GM23338 (cell line): ENCODE measurements at regions not wholly inside any gene's neighbourhood (a gene's known extent, or its start where the extent isn't known, plus 50 kb on each side); places are given as distances from the start of the nearest gene placed in this dataset.
A peak's percentile ranks its signal among the peaks of the same experiment; 100 is the strongest.
"Not testable (repeated sequence)": the region's sequence is repeated elsewhere in the genome, so short reads cannot be mapped to it uniquely, and the experiment has no call there.

ENCODE experiments used
- ATAC-seq: fragments of 200-7000 bp; cut with Tn5 transposase; 3 replicates; pipeline ENCODE4 v1.9.1; 2020
- DNase-seq: peaks from one replicate; pipeline ENCODE4 v3.0.0-alpha.2; 2015; ENCODE audit warnings: low spot score
- H2AFZ ChIP-seq: fragments of 200-600 bp; sonication (generic); 2 replicates; pipeline ENCODE4 v1.8.0; 2016; ENCODE audit warnings: antibody characterized with exemption, mild to moderate bottlenecking, moderate library complexity
- H3F3A ChIP-seq: fragments of 200-600 bp; sonication (generic); replicated peaks from 2 replicates; pipeline ENCODE4 v1.8.0; 2017; ENCODE audit warnings: antibody characterized with exemption, mixed run types, low read depth
- H3K27ac ChIP-seq: fragments of 200-600 bp; sonication (generic); 2 replicates; pipeline ENCODE4 v1.6.1; 2016; ENCODE audit warnings: low read depth
- H3K27me3 ChIP-seq: fragments of 200-600 bp; sonication (generic); 2 replicates; pipeline ENCODE4 v1.8.0; 2016; ENCODE audit warnings: mild to moderate bottlenecking, mixed run types, moderate library complexity; ENCODE audit not compliant: insufficient read depth
- H3K36me3 ChIP-seq: fragments of 200-600 bp; sonication (generic); 2 replicates; pipeline ENCODE4 v1.8.0; 2016; ENCODE audit warnings: mild to moderate bottlenecking; ENCODE audit not compliant: insufficient read depth
- H3K4me1 ChIP-seq: fragments of 200-600 bp; sonication (generic); 2 replicates; pipeline ENCODE4 v1.8.0; 2016; ENCODE audit warnings: mild to moderate bottlenecking, moderate library complexity; ENCODE audit not compliant: insufficient read depth
- H3K4me2 ChIP-seq: fragments of 200-600 bp; sonication (generic); 2 replicates; pipeline ENCODE4 v1.7.1; 2017; ENCODE audit warnings: mixed run types
- H3K4me3 ChIP-seq: fragments of 200-600 bp; sonication (generic); 2 replicates; pipeline ENCODE4 v1.6.1; 2016; ENCODE audit warnings: mixed run types
- H3K79me2 ChIP-seq: fragments of 200-600 bp; sonication (generic); replicated peaks from 2 replicates; pipeline ENCODE4 v1.8.0; 2017; ENCODE audit warnings: mild to moderate bottlenecking; ENCODE audit not compliant: insufficient read depth
- H3K9me2 ChIP-seq: fragments of 200-600 bp; sonication (generic); 2 replicates; pipeline ENCODE4 v1.8.0; 2017; ENCODE audit not compliant: insufficient read depth
- H4K20me1 ChIP-seq: fragments of 200-600 bp; sonication (generic); replicated peaks from 2 replicates; pipeline ENCODE4 v1.8.0; 2017; ENCODE audit warnings: mild to moderate bottlenecking; ENCODE audit not compliant: insufficient read depth
- H3K27ac Mint-ChIP-seq: 2 replicates; pipeline ENCODE4 v1.8.0; 2020; ENCODE audit warnings: inconsistent platforms, mild to moderate bottlenecking, moderate library complexity, mixed read lengths
- H3K27me3 Mint-ChIP-seq: 3 replicates; pipeline ENCODE4 v1.8.0; 2022; ENCODE audit warnings: low read depth, mild to moderate bottlenecking, moderate library complexity, mixed read lengths, inconsistent platforms; ENCODE audit not compliant: insufficient read depth, poor library complexity
- H3K36me3 Mint-ChIP-seq: 3 replicates; pipeline ENCODE4 v1.8.0; 2021; ENCODE audit warnings: low read depth, mild to moderate bottlenecking, inconsistent platforms, moderate library complexity, mixed read lengths
- H3K4me1 Mint-ChIP-seq: 3 replicates; pipeline ENCODE4 v1.8.0; 2020; ENCODE audit warnings: mild to moderate bottlenecking, inconsistent platforms, mixed read lengths
- H3K4me3 Mint-ChIP-seq: 3 replicates; pipeline ENCODE4 v1.8.0; 2021; ENCODE audit warnings: moderate library complexity, mild to moderate bottlenecking, inconsistent platforms, mixed read lengths
- H3K9me3 Mint-ChIP-seq: 3 replicates; pipeline ENCODE4 v1.8.0; 2020; ENCODE audit warnings: moderate library complexity, mild to moderate bottlenecking, inconsistent platforms, mixed read lengths
- TF ChIP-seq, protein P1 (sequence below), 2 experiments: fragments of 200-600 bp in 1 of 2; sonication (generic) in 1 of 2; conservative IDR thresholded peaks; 2 replicates each; pipeline versions ENCODE4 v1.5.1 to v1.6.1; 2016 to 2017; ENCODE audit warnings: antibody characterized with exemption in 2 of 2, low read depth in 2 of 2, mild to moderate bottlenecking in 2 of 2, moderate library complexity in 1 of 2

DNA sequence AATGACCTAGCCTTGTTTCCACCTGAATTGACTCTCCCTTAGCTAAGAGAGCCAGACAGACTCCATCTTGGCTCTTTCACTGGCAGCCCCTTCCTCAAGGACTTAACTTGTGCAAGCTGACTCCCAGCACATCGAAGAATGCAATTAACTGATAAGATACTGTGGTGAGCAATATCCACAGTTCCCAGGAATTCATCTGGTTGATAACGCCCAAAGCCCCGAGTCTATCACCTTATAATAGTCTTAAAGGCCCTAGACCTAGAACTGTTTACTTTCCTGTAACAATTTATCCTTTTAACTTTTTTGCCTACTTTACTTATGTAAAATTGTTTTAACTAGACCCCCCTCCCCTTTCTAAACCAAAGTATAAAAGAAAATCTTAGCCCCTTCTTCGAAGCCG is 130.1 kb upstream of the ROPN1B start:
- not testable (repeated sequence) for H3K36me3 ChIP-seq, H3K4me3 ChIP-seq, H3K9me3 Mint-ChIP-seq, H3F3A ChIP-seq, H3K27ac Mint-ChIP-seq, H2AFZ ChIP-seq, H3K27me3 ChIP-seq, H3K4me3 Mint-ChIP-seq, H3K79me2 ChIP-seq, H3K27me3 Mint-ChIP-seq, ATAC-seq, DNase-seq, H4K20me1 ChIP-seq, H3K9me2 ChIP-seq, H3K36me3 Mint-ChIP-seq, H3K4me2 ChIP-seq, H3K27ac ChIP-seq, H3K4me1 ChIP-seq
- peaks cover 35% of the 10 kb centered on the region for H3K4me1 Mint-ChIP-seq

DNA sequence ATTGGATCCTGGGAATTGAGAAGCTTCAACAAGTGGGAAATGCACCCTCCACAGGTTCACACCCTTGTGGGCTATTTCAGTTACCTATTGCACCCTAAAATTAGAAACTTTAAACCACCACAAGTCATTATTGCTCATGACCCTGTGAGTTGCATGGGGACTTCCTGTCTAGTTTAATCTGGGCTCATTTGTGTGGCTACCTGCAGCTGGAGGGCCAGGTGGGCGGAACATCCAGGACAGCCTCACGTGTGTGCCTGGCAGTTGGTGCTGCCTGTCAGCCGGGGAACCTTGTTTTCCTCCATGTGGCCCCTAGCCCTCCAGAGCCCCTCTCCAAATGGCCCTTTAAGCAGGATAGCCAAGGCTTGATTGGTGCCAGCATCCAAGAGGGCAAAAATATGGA is 128.5 kb upstream of the ROPN1B start:
- ATAC-seq, H3K27ac Mint-ChIP-seq, H3K27me3 ChIP-seq, H3K9me3 Mint-ChIP-seq, H3K36me3 ChIP-seq, H2AFZ ChIP-seq, H4K20me1 ChIP-seq, H3K27me3 Mint-ChIP-seq, H3K4me2 ChIP-seq, H3K4me1 ChIP-seq, H3K27ac ChIP-seq, H3K79me2 ChIP-seq, H3F3A ChIP-seq, H3K4me3 ChIP-seq, H3K9me2 ChIP-seq, H3K4me3 Mint-ChIP-seq, DNase-seq: not testable (repeated sequence)
- H3K36me3 Mint-ChIP-seq, result peaks cover 10% of the 10 kb centered on the region; the same call in 2 of the 3 replicates
- H3K4me1 Mint-ChIP-seq, result peaks cover 23% of the 10 kb centered on the region

DNA sequence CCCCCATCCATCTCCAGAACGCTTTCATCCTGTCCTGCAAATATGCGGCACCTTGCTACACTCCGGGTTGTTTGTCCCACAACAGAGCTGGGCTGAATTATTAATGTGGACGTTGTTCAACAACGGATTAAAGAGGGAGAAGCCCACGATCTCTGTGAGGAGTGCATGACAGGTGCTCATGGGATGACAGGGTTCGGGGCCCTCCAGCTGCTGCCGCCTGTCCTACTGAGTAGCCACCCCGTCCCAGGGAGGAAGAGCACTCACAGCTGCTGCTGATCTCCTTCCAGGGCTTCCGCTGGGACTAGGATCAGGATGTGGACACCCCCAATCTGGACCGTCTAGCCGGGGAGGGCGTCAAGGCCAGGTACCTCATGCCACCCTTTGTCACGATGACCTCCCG is 121.0 kb upstream of the ROPN1B start:
- not testable (repeated sequence) for H3K4me3 Mint-ChIP-seq, H3K9me2 ChIP-seq, H3K79me2 ChIP-seq, H3K4me3 ChIP-seq, H2AFZ ChIP-seq, DNase-seq, H4K20me1 ChIP-seq, H3K27me3 ChIP-seq, ATAC-seq, H3K27ac Mint-ChIP-seq, H3K4me2 ChIP-seq, H3F3A ChIP-seq, H3K4me1 Mint-ChIP-seq, H3K36me3 ChIP-seq, H3K27me3 Mint-ChIP-seq, H3K4me1 ChIP-seq, H3K27ac ChIP-seq
- Mint-ChIP-seq H3K36me3 (peaks cover 54% of the 10 kb centered on the region), H3K9me3 (peaks cover 52% of the 10 kb centered on the region)

DNA sequence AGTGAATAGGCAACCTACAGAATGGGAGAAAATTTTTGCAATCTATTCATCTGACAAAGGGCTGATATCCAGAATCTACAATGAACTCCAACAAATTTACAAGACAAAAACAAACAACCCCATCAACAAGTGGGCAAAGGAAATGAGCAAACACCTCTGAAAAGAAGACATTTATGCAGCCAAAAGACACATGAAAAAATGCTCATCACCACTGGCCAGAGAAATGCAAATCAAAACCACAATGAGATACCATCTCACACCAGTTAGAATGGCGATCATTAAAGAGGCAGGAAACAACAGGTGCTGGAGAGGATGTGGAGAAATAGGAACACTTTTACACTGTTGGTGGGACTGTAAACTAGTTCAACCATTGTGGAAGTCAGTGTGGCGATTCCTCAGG is 114.0 kb upstream of the ROPN1B start:
- not testable (repeated sequence) for H4K20me1 ChIP-seq, DNase-seq, H3K4me1 ChIP-seq, H3K4me3 ChIP-seq, H3K27ac Mint-ChIP-seq, H3K4me3 Mint-ChIP-seq, H3K36me3 ChIP-seq, H3K79me2 ChIP-seq, H3K27ac ChIP-seq, H2AFZ ChIP-seq, H3K27me3 Mint-ChIP-seq, H3K4me1 Mint-ChIP-seq, H3K4me2 ChIP-seq, H3K27me3 ChIP-seq, H3K9me2 ChIP-seq, H3F3A ChIP-seq, ATAC-seq
- H3K9me3 Mint-ChIP-seq, result peaks cover 42% of the 10 kb centered on the region
- peaks cover 35% of the 10 kb centered on the region for H3K36me3 Mint-ChIP-seq

DNA sequence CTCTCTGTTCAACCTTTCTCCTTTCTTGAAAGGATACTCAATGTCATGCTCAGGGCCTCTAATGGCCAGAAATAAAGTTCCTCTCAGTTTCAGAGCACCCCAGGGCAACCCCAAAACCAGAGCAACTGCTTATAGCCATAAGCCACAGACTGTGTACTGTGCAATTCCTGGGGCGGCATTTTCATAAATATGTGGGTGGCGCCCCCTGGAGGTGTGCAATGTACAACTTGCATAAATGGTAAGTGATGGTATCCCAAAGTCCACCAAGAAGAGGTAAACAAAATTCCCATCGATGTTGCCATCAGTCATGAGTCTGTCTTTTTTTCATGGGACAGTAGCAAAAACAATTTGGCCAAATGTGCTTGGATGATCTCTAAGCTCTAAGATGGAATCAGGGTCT is 108.4 kb upstream of the ROPN1B start:
- H3K36me3 Mint-ChIP-seq, result peaks cover 35% of the 10 kb centered on the region
- H3K4me1 ChIP-seq, result not testable (repeated sequence)
- DNase-seq, result peak; percentile 6

More for the DNA sequence above, 108.4 kb upstream of the ROPN1B start:
- H3K9me2 ChIP-seq, H3K27me3 Mint-ChIP-seq, H3K36me3 ChIP-seq, H3K27me3 ChIP-seq, H3K4me3 Mint-ChIP-seq, H4K20me1 ChIP-seq, H3K27ac ChIP-seq, H3K79me2 ChIP-seq, H3F3A ChIP-seq, H2AFZ ChIP-seq, ATAC-seq, H3K4me3 ChIP-seq, H3K4me2 ChIP-seq, H3K27ac Mint-ChIP-seq: not testable (repeated sequence)
- peaks cover 21% of the 10 kb centered on the region for H3K4me1 Mint-ChIP-seq
- peaks cover 32% of the 10 kb centered on the region for H3K9me3 Mint-ChIP-seq
- TF ChIP-seq, protein P1, sequence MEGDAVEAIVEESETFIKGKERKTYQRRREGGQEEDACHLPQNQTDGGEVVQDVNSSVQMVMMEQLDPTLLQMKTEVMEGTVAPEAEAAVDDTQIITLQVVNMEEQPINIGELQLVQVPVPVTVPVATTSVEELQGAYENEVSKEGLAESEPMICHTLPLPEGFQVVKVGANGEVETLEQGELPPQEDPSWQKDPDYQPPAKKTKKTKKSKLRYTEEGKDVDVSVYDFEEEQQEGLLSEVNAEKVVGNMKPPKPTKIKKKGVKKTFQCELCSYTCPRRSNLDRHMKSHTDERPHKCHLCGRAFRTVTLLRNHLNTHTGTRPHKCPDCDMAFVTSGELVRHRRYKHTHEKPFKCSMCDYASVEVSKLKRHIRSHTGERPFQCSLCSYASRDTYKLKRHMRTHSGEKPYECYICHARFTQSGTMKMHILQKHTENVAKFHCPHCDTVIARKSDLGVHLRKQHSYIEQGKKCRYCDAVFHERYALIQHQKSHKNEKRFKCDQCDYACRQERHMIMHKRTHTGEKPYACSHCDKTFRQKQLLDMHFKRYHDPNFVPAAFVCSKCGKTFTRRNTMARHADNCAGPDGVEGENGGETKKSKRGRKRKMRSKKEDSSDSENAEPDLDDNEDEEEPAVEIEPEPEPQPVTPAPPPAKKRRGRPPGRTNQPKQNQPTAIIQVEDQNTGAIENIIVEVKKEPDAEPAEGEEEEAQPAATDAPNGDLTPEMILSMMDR (conservative IDR thresholded peaks at IDR 0.05; ENCODE audit: low read depth in 2 of 2), result peak; percentile 32 to 41; a peak in 3 of 4 replicates
